Neural progenitor cell (in vitro differentiated cells): ENCODE measurements at regions not wholly inside any gene's neighbourhood (a gene's known extent, or its start where the extent isn't known, plus 50 kb on each side); places are given as distances from the start of the nearest gene placed in this dataset.

ENCODE experiments used
- DNase-seq: peaks from one replicate; pipeline ENCODE4 v3.0.0-alpha.2; 2016; ENCODE audit warnings: low spot score
- H2AFZ ChIP-seq: fragments of 200-600 bp; sonication (generic); replicated peaks from 2 replicates; pipeline ENCODE4 v1.6.1; 2016; ENCODE audit warnings: antibody characterized with exemption
- H3F3A ChIP-seq: fragments of 200-600 bp; sonication (generic); 2 replicates; pipeline ENCODE4 v1.6.1; 2016; ENCODE audit warnings: antibody characterized with exemption, low read depth
- H3K27ac ChIP-seq: fragments of 200-600 bp; sonication (generic); 2 replicates; pipeline ENCODE4 v1.5.1; 2016; ENCODE audit warnings: mild to moderate bottlenecking
- H3K27me3 ChIP-seq: fragments of 200-600 bp; sonication (generic); 2 replicates; pipeline ENCODE4 v1.6.1; 2016; ENCODE audit warnings: mild to moderate bottlenecking, moderate library complexity
- H3K36me3 ChIP-seq: fragments of 200-600 bp; sonication (generic); 2 replicates; pipeline ENCODE4 v1.5.1; 2016
- H3K4me1 ChIP-seq: fragments of 200-600 bp; sonication (generic); 2 replicates; pipeline ENCODE4 v1.6.1; 2016; ENCODE audit warnings: mixed run types
- H3K4me2 ChIP-seq: fragments of 200-600 bp; sonication (generic); 2 replicates; pipeline ENCODE4 v1.6.1; 2016
- H3K4me3 ChIP-seq: fragments of 200-600 bp; sonication (generic); 2 replicates; pipeline ENCODE4 v1.5.1; 2016
- H3K79me2 ChIP-seq: fragments of 200-600 bp; sonication (generic); 2 replicates; pipeline ENCODE4 v1.6.1; 2016; ENCODE audit warnings: low read depth
- H3K9ac ChIP-seq: fragments of 200-600 bp; sonication (generic); 2 replicates; pipeline ENCODE4 v1.6.1; 2016
- H3K9me3 ChIP-seq: fragments of 200-600 bp; sonication (generic); 2 replicates; pipeline ENCODE4 v1.5.1; 2016; ENCODE audit warnings: low read depth
- H4K20me1 ChIP-seq: fragments of 200-600 bp; sonication (generic); 2 replicates; pipeline ENCODE4 v1.6.1; 2016; ENCODE audit warnings: low read depth
- H3K27ac Mint-ChIP-seq: 3 replicates; pipeline ENCODE4 v1.8.0; 2021; ENCODE audit warnings: mixed read lengths
- H3K27me3 Mint-ChIP-seq: 2 replicates; pipeline ENCODE4 v1.8.0; 2022; ENCODE audit warnings: low read depth, mild to moderate bottlenecking, inconsistent platforms, moderate library complexity, mixed read lengths; ENCODE audit not compliant: insufficient read depth
- H3K36me3 Mint-ChIP-seq: 3 replicates; pipeline ENCODE4 v1.8.0; 2021; ENCODE audit warnings: mixed read lengths
- H3K4me1 Mint-ChIP-seq: 3 replicates; pipeline ENCODE4 v1.8.0; 2021; ENCODE audit warnings: mixed read lengths
- H3K4me3 Mint-ChIP-seq: 3 replicates; pipeline ENCODE4 v1.8.0; 2021; ENCODE audit warnings: mild to moderate bottlenecking, moderate library complexity, mixed read lengths
- H3K9me3 Mint-ChIP-seq: 3 replicates; pipeline ENCODE4 v1.8.0; 2020; ENCODE audit warnings: mixed read lengths
- EZH2 ChIP-seq: fragments of 200-600 bp; sonication (generic); IDR thresholded peaks from 2 replicates; pipeline ENCODE4 v1.6.1; 2017; ENCODE audit warnings: antibody characterized with exemption, mild to moderate bottlenecking, moderate library complexity
- EZH2phosphoT487 ChIP-seq: fragments of 200-600 bp; sonication (generic); IDR thresholded peaks from 2 replicates; pipeline ENCODE4 v1.6.1; 2017; ENCODE audit warnings: antibody characterized with exemption
- TF ChIP-seq, protein P1 (sequence below): fragments of 200-600 bp; sonication (generic); IDR thresholded peaks from 2 replicates; pipeline ENCODE4 v1.5.1; 2017; ENCODE audit warnings: antibody characterized with exemption, mild to moderate bottlenecking

DNA sequence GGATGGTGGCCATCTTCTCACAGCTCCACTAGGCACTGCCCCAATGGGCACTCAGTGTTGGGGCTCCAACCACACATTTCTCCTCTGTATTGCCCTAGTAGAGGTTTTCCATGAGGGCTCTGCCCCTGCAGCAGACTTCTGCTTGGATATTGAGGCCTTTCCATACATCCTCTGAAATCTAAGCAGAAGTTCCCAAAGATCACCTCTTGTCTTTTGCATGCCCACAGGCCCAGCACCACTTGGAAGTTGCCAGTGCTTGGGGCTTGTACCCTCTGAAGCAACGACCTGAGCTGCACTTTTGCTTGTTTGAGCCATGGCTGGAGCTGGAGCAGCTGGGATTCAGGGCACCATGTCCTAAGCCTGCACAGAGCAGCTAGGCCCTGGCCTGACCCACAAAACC lies 189.1 kb upstream of the EYS start:
- Histone ChIP-seq H3K27me3 (no peaks in the 10 kb centered on the region), H3K79me2 (no peaks in the 10 kb centered on the region), H4K20me1 (no peaks in the 10 kb centered on the region), H3F3A (no peaks in the 10 kb centered on the region), H3K36me3 (no peaks in the 10 kb centered on the region), H3K4me3 (no peak overlapping the region), H3K4me2 (no peak overlapping the region), H2AFZ (no peak overlapping the region), H3K9me3 (no peaks in the 10 kb centered on the region), H3K4me1 (no peaks in the 10 kb centered on the region), H3K27ac (no peak overlapping the region), H3K9ac (no peak overlapping the region)
- Mint-ChIP-seq H3K27ac (no peak overlapping the region), H3K4me1 (no peaks in the 10 kb centered on the region), H3K9me3 (no peaks in the 10 kb centered on the region), H3K27me3 (peaks cover 2% of the 10 kb centered on the region), H3K36me3 (no peaks in the 10 kb centered on the region), H3K4me3 (no peak overlapping the region)
- no peak for DNase-seq
- TF ChIP-seq EZH2phosphoT487 (no peak), EZH2 (no peak)
- TF ChIP-seq, protein P1, sequence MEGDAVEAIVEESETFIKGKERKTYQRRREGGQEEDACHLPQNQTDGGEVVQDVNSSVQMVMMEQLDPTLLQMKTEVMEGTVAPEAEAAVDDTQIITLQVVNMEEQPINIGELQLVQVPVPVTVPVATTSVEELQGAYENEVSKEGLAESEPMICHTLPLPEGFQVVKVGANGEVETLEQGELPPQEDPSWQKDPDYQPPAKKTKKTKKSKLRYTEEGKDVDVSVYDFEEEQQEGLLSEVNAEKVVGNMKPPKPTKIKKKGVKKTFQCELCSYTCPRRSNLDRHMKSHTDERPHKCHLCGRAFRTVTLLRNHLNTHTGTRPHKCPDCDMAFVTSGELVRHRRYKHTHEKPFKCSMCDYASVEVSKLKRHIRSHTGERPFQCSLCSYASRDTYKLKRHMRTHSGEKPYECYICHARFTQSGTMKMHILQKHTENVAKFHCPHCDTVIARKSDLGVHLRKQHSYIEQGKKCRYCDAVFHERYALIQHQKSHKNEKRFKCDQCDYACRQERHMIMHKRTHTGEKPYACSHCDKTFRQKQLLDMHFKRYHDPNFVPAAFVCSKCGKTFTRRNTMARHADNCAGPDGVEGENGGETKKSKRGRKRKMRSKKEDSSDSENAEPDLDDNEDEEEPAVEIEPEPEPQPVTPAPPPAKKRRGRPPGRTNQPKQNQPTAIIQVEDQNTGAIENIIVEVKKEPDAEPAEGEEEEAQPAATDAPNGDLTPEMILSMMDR = no peak

DNA sequence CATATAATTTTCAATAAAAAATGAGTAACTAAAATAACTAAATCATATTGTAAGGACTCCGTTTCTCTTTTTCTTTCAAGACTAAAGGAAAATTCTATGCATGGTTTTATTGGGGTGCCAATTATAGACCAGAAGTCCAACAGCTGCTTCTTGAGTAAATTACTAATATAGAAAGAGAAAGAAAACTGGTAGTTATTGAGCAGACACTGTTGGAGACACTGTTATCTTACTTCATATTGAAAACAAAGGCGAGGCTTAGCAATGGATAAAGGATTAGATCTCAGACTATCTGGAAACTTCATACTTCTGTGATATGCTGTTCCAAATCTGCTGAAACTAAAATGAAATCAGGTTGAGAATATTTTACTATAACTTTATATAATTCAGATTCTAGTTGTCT lies 169.6 kb upstream of the EYS start:
- Mint-ChIP-seq H3K27ac (no peak overlapping the region), H3K36me3 (no peaks in the 10 kb centered on the region), H3K4me3 (no peak overlapping the region), H3K9me3 (no peaks in the 10 kb centered on the region), H3K4me1 (no peaks in the 10 kb centered on the region), H3K27me3 (no peaks in the 10 kb centered on the region)
- Histone ChIP-seq H3K9ac (no peak overlapping the region), H4K20me1 (no peaks in the 10 kb centered on the region), H3K79me2 (no peaks in the 10 kb centered on the region), H3K4me2 (no peak overlapping the region), H3F3A (no peaks in the 10 kb centered on the region), H3K4me1 (no peaks in the 10 kb centered on the region), H3K36me3 (no peaks in the 10 kb centered on the region), H3K27ac (no peak overlapping the region), H3K27me3 (no peaks in the 10 kb centered on the region), H2AFZ (no peak overlapping the region), H3K4me3 (no peak overlapping the region), H3K9me3 (no peaks in the 10 kb centered on the region)
- DNase-seq = no peak
- TF ChIP-seq EZH2phosphoT487 (no peak), EZH2 (no peak)
- TF ChIP-seq, protein P1 = no peak

DNA sequence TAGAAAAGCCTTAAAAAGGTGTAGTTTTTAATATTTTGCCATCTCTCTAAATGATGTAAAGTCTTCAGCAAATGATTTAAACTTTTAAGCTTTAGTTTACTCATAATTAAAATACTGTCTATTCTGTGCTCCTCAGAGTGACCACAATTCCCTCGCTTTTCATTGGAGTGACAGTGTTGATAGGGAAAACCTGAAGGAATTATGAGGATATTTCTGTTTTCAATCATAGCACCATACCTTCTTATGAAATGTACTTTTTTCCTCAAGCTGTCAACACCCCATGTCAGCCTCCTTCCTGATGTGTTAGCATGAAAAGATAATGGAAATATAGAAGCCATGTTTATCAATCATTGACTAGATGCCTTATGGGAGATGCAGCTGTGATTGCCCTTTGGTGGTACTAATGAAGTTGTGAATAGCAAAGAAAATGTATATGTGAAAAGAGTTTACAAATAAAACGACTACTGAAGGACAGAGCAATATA lies 145.4 kb upstream of the EYS start:
- Mint-ChIP-seq H3K9me3 (peaks cover 9% of the 10 kb centered on the region), H3K4me1 (peaks cover 6% of the 10 kb centered on the region), H3K27me3 (peaks cover 2% of the 10 kb centered on the region), H3K27ac (no peak overlapping the region), H3K36me3 (no peaks in the 10 kb centered on the region), H3K4me3 (no peak overlapping the region)
- no peaks in the 10 kb centered on the region for H3K36me3 ChIP-seq
- no peaks in the 10 kb centered on the region for H4K20me1 ChIP-seq
- no peaks in the 10 kb centered on the region for H3F3A ChIP-seq
- H3K27me3 ChIP-seq = no peaks in the 10 kb centered on the region
- H3K27ac ChIP-seq = no peak overlapping the region
- no peaks in the 10 kb centered on the region for H3K79me2 ChIP-seq
- H3K4me1 ChIP-seq = no peaks in the 10 kb centered on the region
- no peak overlapping the region for H3K4me2 ChIP-seq
- no peak for DNase-seq
- TF ChIP-seq EZH2phosphoT487 (no peak), EZH2 (no peak)
- TF ChIP-seq, protein P1 = no peak
- H3K9ac ChIP-seq = no peak overlapping the region
- no peak overlapping the region for H3K4me3 ChIP-seq
- no peak overlapping the region for H2AFZ ChIP-seq
- no peaks in the 10 kb centered on the region for H3K9me3 ChIP-seq
